GM21825 (cell line): ENCODE measurements at regions not wholly inside any gene's neighbourhood (a gene's known extent, or its start where the extent isn't known, plus 50 kb on each side); places are given as distances from the start of the nearest gene placed in this dataset.

Experiments used
- ATAC-seq: cut with Tn5 transposase; IDR thresholded peaks from one replicate; pipeline ENCODE4 v1.9.1; 2021; ENCODE audit warnings: mild to moderate bottlenecking, moderate library complexity; ENCODE audit not compliant: unreplicated experiment

- no peak for ATAC-seq
Observed at GRCh38 chr22:47713941-47714340, 951.5 kb downstream of the TBC1D22A start.

GRCh38 chr22:47710135-47710534, 947.7 kb downstream of the TBC1D22A start:
- no peak for ATAC-seq

GRCh38 chr22:47705350-47705749, 942.9 kb downstream of the TBC1D22A start:
- ATAC-seq = no peak

DNA sequence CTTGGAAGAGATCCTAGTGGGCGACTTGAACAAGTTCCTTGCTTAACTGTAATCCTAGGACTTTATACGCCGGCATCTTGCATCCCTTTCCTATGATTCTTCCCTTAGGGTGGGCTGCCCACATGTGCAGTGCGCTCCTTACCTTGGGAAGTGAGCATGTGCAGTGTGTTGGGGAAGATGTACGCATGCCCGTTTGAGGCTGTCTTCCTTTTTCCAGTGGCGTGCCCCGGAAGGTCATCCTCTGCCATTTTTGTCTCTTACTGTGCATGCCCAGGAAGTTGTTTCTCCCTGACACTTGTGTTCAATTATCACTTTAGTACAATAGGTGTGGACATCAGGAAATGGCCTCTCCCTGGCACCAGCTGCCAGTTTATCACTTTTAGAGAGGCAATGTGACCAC, 936.5 kb downstream of the TBC1D22A start:
- no peak for ATAC-seq

DNA sequence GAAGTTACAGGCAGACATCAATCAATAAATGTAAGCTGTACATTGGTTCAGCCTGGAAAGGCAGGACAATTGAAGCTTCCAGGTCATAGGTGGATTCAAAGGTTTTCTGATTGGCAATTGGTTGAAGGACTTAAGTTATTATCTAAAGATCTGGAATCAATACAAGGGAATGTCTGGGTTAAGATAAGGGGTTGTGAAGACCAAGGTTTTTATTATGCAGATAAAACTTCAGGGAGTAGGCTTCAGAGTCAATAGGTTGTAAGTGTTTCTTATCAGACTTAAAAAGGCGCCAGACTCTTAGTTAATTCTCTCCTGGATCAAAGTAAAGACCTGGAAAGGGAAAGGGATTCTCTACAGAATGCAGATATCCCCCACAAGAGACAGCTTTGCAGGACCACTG, 935.4 kb downstream of the TBC1D22A start:
- ATAC-seq = no peak

GRCh38 chr22:47696776-47697175, 934.3 kb downstream of the TBC1D22A start:
- ATAC-seq = no peak

DNA sequence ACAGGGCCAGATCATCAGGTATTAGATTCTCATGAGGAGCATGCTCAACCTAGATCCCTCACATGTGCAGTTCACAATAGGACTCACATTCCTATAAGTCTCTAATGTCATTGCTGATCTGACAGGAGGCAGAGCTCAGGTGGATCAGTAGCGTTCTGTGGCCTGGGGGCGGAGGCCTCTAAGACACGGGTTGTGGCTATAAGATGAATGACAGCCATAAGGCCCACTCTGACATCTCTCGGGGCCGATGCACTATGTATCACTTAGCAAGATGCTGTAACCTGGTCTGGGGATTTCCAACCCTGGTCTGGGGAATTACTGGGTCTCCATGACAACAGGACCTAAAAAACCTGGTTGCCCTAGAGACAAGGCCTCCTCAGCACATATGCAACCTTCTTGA, 932.7 kb downstream of the TBC1D22A start:
- no peak for ATAC-seq

DNA sequence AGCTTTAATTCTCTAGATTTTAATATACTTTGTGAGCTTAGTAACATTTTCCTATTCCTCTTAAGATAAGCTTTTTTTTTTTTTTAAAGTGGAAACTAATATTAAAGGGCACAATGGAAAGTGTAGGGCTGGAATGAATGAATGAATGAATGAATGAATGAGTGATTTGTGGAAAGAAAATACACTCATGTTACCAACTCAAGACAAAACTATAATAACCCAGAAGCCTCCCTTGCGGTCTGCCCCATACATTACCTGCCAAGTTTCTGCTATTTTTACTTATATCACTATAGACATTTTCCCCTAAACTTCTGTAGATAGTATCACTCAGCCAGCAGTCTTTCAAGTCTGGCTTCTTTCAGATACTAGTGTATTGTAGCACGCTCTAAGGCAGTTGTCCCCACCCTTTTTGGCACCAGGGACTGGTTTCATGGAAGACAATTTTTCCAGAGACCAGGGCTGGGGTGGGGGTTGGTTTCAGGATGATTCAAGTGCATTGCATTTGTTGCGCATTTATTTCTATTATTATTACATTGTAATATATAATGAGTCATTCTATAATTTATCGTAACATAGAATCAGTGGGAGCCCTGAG, 932.2 kb downstream of the TBC1D22A start:
- ATAC-seq = no peak

- no peak for ATAC-seq
Observed at GRCh38 chr22:47693606-47694005, 931.2 kb downstream of the TBC1D22A start.

- ATAC-seq = no peak
Observed at GRCh38 chr22:47692811-47693210, 930.4 kb downstream of the TBC1D22A start.

DNA sequence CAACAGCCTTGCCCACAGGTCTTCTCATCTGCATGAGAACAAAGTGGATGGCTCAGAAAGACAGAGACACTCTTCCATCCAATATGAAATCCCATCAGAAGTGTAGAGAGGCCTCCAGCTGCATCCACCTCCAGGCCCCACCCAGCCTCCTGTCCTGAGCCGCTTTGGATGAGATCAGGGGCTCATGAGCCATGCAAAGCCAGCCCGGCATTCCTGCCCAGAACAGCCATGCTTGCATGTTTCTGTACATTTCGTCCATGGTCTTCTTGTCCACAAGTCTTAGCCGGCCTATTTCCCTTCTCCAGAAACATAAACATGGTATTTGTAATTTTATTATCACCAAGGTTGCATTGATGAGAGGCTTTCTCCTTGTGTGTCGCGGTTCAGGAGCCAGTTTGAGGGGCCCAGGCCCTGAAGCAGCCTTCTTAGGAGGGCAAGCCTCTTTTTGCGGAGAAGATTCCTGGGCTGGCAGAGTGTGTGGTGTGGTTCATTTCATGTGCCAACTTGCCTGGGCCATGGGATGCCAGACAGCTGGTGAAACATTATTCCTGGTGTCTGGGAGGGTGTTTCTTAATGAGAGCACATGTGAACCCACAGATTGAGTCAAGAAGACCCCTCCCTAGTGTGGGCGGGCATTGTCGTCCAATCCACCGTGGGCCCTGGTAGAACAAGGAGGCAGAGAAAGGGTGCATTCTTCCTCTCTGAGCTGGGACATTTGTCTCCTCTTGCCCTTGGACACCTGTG, 928.9 kb downstream of the TBC1D22A start:
- no peak for ATAC-seq

- no peak for ATAC-seq
Observed at GRCh38 chr22:47690586-47690985, 928.1 kb downstream of the TBC1D22A start.

DNA sequence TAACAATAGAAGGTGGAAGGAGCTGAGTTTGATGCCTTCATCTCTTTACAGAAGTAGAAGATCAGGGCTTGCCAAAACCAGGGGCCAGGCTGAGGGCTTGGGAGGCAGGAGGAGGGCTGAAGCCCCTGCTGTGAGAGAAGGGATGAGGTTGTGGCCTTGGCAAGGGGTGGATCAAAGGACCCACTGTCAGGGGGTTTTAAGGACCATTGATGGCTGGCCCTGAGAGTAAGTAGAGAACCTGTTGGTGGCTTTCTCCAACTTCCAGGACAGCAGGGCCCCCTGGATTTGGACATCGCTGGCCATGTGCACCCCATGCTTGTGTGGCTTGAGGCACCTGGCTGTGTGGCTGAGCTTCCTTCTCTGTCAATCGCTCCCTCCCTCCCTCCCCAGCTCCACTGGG, 927.7 kb downstream of the TBC1D22A start:
- ATAC-seq = no peak

GRCh38 chr22:47687776-47688175, 925.3 kb downstream of the TBC1D22A start:
- no peak for ATAC-seq

DNA sequence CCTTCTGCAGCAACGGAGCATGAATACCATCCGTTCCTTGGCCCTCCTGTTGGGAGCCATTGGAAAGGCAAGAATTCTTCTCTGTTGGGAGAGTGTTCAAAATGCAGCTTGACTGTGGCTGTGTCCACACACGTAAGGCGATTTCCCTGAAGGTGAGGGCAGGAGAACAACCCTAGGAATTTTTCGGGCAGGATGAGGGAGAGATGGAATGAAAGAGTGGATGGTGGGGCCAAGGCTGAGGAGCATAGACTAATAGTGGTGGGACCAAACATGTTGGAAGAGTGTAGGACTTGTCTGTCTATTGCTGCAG, 924.9 kb downstream of the TBC1D22A start:
- ATAC-seq = no peak

DNA sequence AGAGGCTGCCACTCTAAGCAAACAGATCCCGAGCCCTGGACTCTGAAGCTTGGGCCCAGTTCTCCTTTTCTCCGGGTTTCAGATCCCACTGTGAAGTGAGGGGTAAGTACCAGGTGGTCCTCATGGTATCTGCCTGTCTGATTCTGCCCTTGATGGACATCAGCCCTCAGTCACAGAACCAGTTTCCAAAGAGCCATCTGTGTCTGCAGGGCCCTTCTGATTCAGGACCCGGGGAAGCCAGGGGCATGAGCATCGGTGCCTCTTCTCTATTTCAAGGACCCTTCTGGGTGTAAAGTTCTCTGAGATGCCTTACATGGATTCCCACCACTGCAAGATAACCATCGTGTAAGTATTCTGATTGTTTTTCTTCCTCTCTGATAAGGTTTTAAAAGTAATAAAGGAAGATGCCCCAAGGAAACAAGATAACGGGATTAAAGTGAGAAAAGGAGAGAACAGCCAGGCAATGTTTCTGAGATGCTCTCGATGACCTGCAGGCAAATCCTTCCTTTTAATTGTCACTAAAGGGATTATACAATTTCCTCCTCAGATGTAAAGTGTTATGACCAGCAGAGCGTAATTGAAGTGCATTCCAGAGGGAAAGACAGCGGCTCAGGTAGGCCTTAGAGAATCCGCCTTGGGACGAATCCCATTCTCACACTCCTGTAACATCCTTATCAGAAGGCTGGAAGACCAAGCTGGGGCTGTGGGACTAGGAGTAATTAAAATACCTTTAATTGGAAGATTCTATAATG, 924.3 kb downstream of the TBC1D22A start:
- no peak for ATAC-seq

DNA sequence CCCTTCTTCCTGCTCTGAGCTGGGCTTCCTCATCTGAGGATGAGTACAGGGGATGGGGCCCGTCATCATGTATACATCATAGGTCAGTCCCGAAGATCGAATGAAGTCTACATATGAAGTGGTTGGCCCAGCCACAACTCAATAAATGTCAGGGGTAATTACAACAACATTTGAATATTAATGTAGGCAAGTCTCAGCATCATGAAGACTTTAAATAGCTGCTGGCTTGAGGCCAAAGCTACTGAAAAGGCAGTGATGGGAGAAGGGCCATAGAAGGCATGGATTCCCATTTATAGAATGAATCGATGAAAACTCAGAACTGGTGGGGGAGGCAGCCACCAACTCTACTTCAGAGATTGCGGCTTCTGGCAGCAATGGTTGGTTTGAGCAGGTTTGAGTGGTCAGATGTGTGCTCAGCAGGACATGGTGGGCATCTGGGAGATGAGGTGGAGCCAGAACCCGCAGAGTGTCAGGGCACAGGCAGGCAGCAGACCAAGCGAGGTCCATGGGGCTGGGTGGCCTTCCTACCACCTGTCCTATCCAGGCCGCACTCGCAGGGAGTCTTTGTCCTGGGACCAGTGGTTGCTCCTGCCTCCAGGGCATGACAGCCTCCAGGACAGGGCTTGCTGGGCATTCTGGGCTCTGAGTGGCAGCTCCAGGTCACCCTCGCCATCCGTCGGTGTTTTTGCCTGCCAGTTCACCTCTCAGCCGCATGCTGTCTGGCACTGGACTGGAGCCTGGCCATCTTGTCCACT, 919.1 kb downstream of the TBC1D22A start:
- no peak for ATAC-seq

DNA sequence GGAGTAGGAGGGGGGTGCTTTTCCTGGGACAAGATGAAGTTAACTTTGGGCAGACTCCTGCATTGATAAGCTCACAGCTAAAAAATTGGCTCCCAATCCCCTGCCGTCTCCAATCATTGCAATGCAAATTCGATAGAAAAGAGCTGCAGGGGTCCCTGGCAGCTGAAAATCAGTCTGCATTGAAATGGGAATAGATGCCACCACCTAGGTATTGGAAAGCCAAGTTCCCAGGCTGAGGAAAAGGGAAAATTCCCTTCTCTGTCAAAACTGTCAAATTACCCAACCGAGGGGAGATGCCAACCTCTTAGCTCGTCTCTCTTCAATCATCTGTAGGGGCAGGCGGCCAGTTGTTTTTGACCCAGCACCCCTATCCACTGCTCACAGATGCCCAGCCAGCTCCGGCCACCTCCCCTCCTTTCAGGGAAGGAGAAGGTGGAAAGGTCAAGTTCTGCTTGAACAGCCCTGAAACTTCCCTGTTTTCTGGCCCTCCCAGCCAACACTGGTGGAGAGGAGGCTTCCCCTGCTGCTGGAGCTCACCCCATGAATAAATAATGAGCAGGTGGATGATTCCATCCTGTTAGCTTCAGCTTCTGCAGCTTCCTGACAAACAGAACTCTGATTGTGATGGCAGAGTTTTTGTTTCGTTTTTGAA, 916.3 kb downstream of the TBC1D22A start:
- no peak for ATAC-seq

DNA sequence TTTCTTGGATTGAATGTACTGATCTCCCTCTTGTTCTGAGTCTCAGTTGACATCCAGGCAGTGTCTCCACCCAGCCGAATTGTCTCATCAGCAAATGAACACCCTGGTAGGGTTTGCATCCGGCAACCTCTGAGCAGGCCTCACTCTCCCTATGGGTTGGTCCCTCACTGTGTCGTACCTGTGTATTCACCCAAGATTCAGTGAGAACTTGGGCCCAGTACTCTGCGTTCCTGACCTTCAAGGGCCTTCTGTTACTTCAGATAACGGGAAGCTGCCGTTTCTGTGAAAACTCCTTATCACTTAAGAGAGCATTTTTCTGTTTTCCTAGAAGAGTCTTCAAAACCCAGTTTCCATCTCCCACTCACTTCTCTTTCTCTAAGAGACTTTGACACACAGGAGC, 915.6 kb downstream of the TBC1D22A start:
- ATAC-seq = no peak

DNA sequence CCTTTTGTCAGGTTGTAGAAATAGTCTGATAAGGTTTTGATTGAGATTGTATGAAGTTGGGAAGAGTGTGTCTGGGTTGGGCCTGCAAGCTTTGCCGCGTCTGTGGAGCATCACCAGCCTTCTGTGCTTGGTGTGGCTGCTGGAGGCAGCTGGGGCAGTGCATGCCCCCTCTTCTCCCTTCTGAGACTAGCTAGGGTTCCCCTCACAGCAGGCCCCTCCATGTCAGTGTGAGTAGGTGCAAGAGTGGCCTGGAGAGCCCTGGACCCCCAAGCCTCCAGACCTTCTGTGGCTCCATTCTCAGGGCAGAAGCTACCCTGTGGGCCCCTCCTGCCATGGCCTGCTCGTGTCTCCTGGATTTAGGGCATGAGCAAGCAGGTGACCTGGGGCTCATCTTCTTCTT, 914.2 kb downstream of the TBC1D22A start:
- no peak for ATAC-seq

- ATAC-seq = no peak
Observed at GRCh38 chr22:47674600-47674999, 912.1 kb downstream of the TBC1D22A start.
